H1 (cell line): ENCODE measurements at regions not wholly inside any gene's neighbourhood (a gene's known extent, or its start where the extent isn't known, plus 50 kb on each side); places are given as distances from the start of the nearest gene placed in this dataset.

Source experiments
- CTCF ChIA-PET: fragments of 300-600 bp; sonication (Branson Sonifier 250); formaldehyde crosslinking; loops from one replicate; lab custom pipeline; 2021; ENCODE audit not compliant: partially characterized antibody; lab: Charles Lee
- POLR2A ChIA-PET: fragments of 300-600 bp; sonication (Branson Sonifier 250); formaldehyde crosslinking; loops from one replicate; lab custom pipeline; 2021; ENCODE audit warnings: inconsistent platforms; ENCODE audit not compliant: partially characterized antibody; lab: Charles Lee
- DNase-seq, 2 experiments: peaks; one replicate each; pipeline versions ENCODE4 v3.0.0 to v3.0.0-alpha.2; 2010 to 2022; ENCODE audit warnings: low spot score in 2 of 2, low read depth in 1 of 2, mixed read lengths in 1 of 2
- FAIRE-seq: peaks from 2 replicates; lab custom pipeline; 2011; peaks lifted over from hg19 to GRCh38; lab: Jason Lieb, UNC
- H2AFZ ChIP-seq: 2 replicates; pipeline ENCODE4 v1.8.1; 2012; ENCODE audit warnings: low read length, inconsistent platforms
- H2AK5ac ChIP-seq: 2 replicates; pipeline ENCODE4 v1.6.1; 2013; ENCODE audit warnings: low read depth, low read length
- H2BK120ac ChIP-seq: replicated peaks from 2 replicates; pipeline ENCODE3; 2013; ENCODE audit warnings: low read depth, low read length, inconsistent platforms
- H2BK12ac ChIP-seq: 2 replicates; pipeline ENCODE4 v1.6.1; 2013; ENCODE audit warnings: low read depth, low read length
- H2BK15ac ChIP-seq: 2 replicates; pipeline ENCODE4 v1.6.1; 2013; ENCODE audit warnings: low read length
- H2BK20ac ChIP-seq: 2 replicates; pipeline ENCODE4 v1.6.1; 2013; ENCODE audit warnings: low read length
- H2BK5ac ChIP-seq: 2 replicates; pipeline ENCODE4 v1.6.1; 2013; ENCODE audit warnings: low read depth, low read length
- H3K14ac ChIP-seq: 2 replicates; pipeline ENCODE4 v1.6.1; 2013; ENCODE audit warnings: inconsistent platforms; ENCODE audit not compliant: insufficient read length
- H3K18ac ChIP-seq: 2 replicates; pipeline ENCODE4 v1.6.1; 2013; ENCODE audit warnings: low read length; ENCODE audit errors: extremely low read depth
- H3K23ac ChIP-seq: 2 replicates; pipeline ENCODE4 v1.6.1; 2013; ENCODE audit warnings: inconsistent platforms; ENCODE audit not compliant: insufficient read length
- H3K23me2 ChIP-seq: 2 replicates; pipeline ENCODE4 v1.6.1; 2013; ENCODE audit warnings: low read depth, low read length
- H3K27ac ChIP-seq: 2 replicates; pipeline ENCODE4 v1.6.1; 2011; ENCODE audit warnings: low read depth, low read length, inconsistent platforms
- H3K27me3 ChIP-seq, 4 experiments: replicated peaks in 1 of 4; 1 replicate in 1 of 4; 2 replicates in 3 of 4; pipeline versions ENCODE4 v1.6.1 to v1.8.1; 2011 to 2013; ENCODE audit warnings: low read length in 3 of 4, mild to moderate bottlenecking in 3 of 4, inconsistent platforms in 2 of 4, mixed read lengths in 2 of 4, moderate library complexity in 1 of 4; ENCODE audit not compliant: control insufficient read depth in 3 of 4, insufficient read depth in 3 of 4; ENCODE audit errors: extremely low read depth in 1 of 4
- H3K36me3 ChIP-seq, 4 experiments: 2 replicates each; pipeline versions ENCODE4 v1.6.1 to v1.8.1; 2011 to 2013; ENCODE audit warnings: mild to moderate bottlenecking in 4 of 4, low read length in 3 of 4, moderate library complexity in 2 of 4, control low read depth in 1 of 4, inconsistent platforms in 1 of 4; ENCODE audit not compliant: insufficient read depth in 4 of 4, control insufficient read depth in 2 of 4
- H3K4ac ChIP-seq: replicated peaks from 2 replicates; pipeline ENCODE3; 2013; ENCODE audit warnings: low read length, low read depth, mixed read lengths, inconsistent platforms; ENCODE audit not compliant: insufficient read length
- H3K4me1 ChIP-seq, 4 experiments: replicated peaks in 1 of 4; 1 replicate in 1 of 4; 2 replicates in 3 of 4; pipeline versions ENCODE4 v1.6.1 to v1.8.1; 2011 to 2013; ENCODE audit warnings: low read length in 3 of 4, inconsistent platforms in 2 of 4, mixed read lengths in 1 of 4; ENCODE audit not compliant: insufficient read depth in 4 of 4, control insufficient read depth in 3 of 4
- H3K4me2 ChIP-seq, 2 experiments: 2 replicates each; pipeline versions ENCODE4 v1.6.1 to v1.8.1; 2011 to 2013; ENCODE audit warnings: low read depth in 2 of 2, low read length in 2 of 2, control low read depth in 1 of 2, inconsistent platforms in 1 of 2, mild to moderate bottlenecking in 1 of 2; ENCODE audit not compliant: insufficient read depth in 1 of 2
- H3K4me3 ChIP-seq, 4 experiments: fragments of 200-600, 300-600 bp in 1 of 4; sonication (generic), shearing (Covaris generic), sonication (Bioruptor Twin) in 1 of 4; 2 replicates each; pipeline versions ENCODE4 v1.5.1 to v1.8.1; 2011 to 2016; ENCODE audit warnings: low read length in 4 of 4, low read depth in 3 of 4, control low read depth in 2 of 4, inconsistent platforms in 2 of 4, mild to moderate bottlenecking in 2 of 4, mixed read lengths in 1 of 4, moderate library complexity in 1 of 4; ENCODE audit not compliant: insufficient read depth in 2 of 4; ENCODE audit errors: extremely low read depth in 1 of 4
- H3K56ac ChIP-seq: replicated peaks from 2 replicates; pipeline ENCODE3; 2013; ENCODE audit warnings: low read depth, mild to moderate bottlenecking, mixed read lengths, low read length, inconsistent platforms; ENCODE audit not compliant: insufficient read length
- H3K79me1 ChIP-seq: 2 replicates; pipeline ENCODE4 v1.6.1; 2013; ENCODE audit warnings: low read depth, low read length, control low read depth
- H3K79me2 ChIP-seq, 2 experiments: 2 replicates each; pipeline versions ENCODE4 v1.6.1 to v1.8.1; 2012 to 2013; ENCODE audit warnings: low read length in 2 of 2, mild to moderate bottlenecking in 2 of 2, inconsistent platforms in 1 of 2; ENCODE audit not compliant: insufficient read depth in 2 of 2, control insufficient read depth in 1 of 2
- H3K9ac ChIP-seq, 4 experiments: replicated peaks in 1 of 4; 1 replicate in 1 of 4; 2 replicates in 3 of 4; pipeline versions ENCODE4 v1.6.1 to v1.8.1; 2011 to 2013; ENCODE audit warnings: low read depth in 3 of 4, low read length in 3 of 4, control low read depth in 2 of 4, mild to moderate bottlenecking in 2 of 4, moderate library complexity in 2 of 4, inconsistent platforms in 1 of 4; ENCODE audit errors: extremely low read depth in 1 of 4
- H3K9me3 ChIP-seq, 2 experiments: 2 replicates each; pipeline versions ENCODE4 v1.6.1 to v1.8.1; 2012 to 2013; ENCODE audit warnings: mild to moderate bottlenecking in 2 of 2, moderate library complexity in 2 of 2, control low read depth in 1 of 2, inconsistent platforms in 1 of 2, low read depth in 1 of 2, low read length in 1 of 2, mixed read lengths in 1 of 2; ENCODE audit not compliant: insufficient read depth in 2 of 2
- H4K20me1 ChIP-seq, 2 experiments: replicated peaks in 1 of 2; 2 replicates each; pipeline versions ENCODE3 to v1.8.1; 2011 to 2013; ENCODE audit warnings: inconsistent platforms in 2 of 2, low read length in 2 of 2, mild to moderate bottlenecking in 1 of 2; ENCODE audit not compliant: insufficient read depth in 2 of 2, control insufficient read depth in 1 of 2
- H4K5ac ChIP-seq: 2 replicates; pipeline ENCODE4 v1.6.1; 2013; ENCODE audit warnings: low read length, low read depth, mixed read lengths, inconsistent platforms; ENCODE audit not compliant: insufficient read length
- H4K8ac ChIP-seq: 2 replicates; pipeline ENCODE4 v1.8.0; 2013; ENCODE audit warnings: mild to moderate bottlenecking, moderate library complexity, low read length, inconsistent platforms; ENCODE audit not compliant: insufficient read depth; ENCODE audit errors: extremely low read depth
- H4K91ac ChIP-seq: replicated peaks from 2 replicates; pipeline ENCODE3; 2013; ENCODE audit warnings: low read length, mixed read lengths, inconsistent platforms; ENCODE audit not compliant: insufficient read length
- ATF3 ChIP-seq: IDR thresholded peaks from 2 replicates; pipeline ENCODE4 v1.6.1; 2011; ENCODE audit warnings: low read depth, mild to moderate bottlenecking, low read length; ENCODE audit not compliant: insufficient read depth
- EGR1 ChIP-seq: IDR thresholded peaks from 2 replicates; pipeline ENCODE4 v1.6.1; 2011; ENCODE audit warnings: low read depth, low read length, borderline replicate concordance
- GTF2F1 ChIP-seq: IDR thresholded peaks from 2 replicates; pipeline ENCODE4 v1.6.1; 2012; ENCODE audit warnings: low read depth, low read length, improper control_type of control experiment, borderline replicate concordance
- MAFK ChIP-seq: IDR thresholded peaks from 2 replicates; pipeline ENCODE4 v1.6.1; 2012; ENCODE audit warnings: low read depth, mild to moderate bottlenecking, improper control_type of control experiment, low read length
- RAD21 ChIP-seq, 2 experiments: IDR thresholded peaks in 1 of 2; conservative IDR thresholded peaks in 1 of 2; 2 replicates each; pipeline ENCODE4 v1.6.1; 2011; ENCODE audit warnings: low read depth in 2 of 2, low read length in 2 of 2, improper control_type of control experiment in 1 of 2, inconsistent platforms in 1 of 2, mild to moderate bottlenecking in 1 of 2, moderate library complexity in 1 of 2
- RNF2 ChIP-seq: fragments of 200-900, 300-1000 bp; sonication (generic); IDR thresholded peaks from 2 replicates; pipeline ENCODE4 v1.7.1; 2016; ENCODE audit warnings: borderline replicate concordance, low read depth, mild to moderate bottlenecking, antibody characterized with exemption, low read length; ENCODE audit not compliant: poor library complexity, severe bottlenecking; ENCODE audit errors: missing control alignments
- SAP30 ChIP-seq: fragments of 300-600 bp; sonication (generic); IDR thresholded peaks from 2 replicates; pipeline ENCODE4 v1.7.1; 2012; ENCODE audit warnings: low read length, moderate library complexity, mild to moderate bottlenecking, inconsistent platforms; ENCODE audit not compliant: insufficient read depth, insufficient replicate concordance
- SRF ChIP-seq: IDR thresholded peaks from 2 replicates; pipeline ENCODE4 v1.6.1; 2011; ENCODE audit warnings: mild to moderate bottlenecking, low read depth, low read length, moderate library complexity
- TEAD4 ChIP-seq: IDR thresholded peaks from 2 replicates; pipeline ENCODE4 v1.6.1; 2012; ENCODE audit warnings: low read depth, low read length, inconsistent platforms, mixed read lengths
- WGBS, 2 experiments: shearing (Covaris generic) in 1 of 2; methylation state at CpG; one replicate each; pipeline versions ENCODE4 v1.1.6 to v1.1.7; 2013 to 2015; ENCODE audit warnings: low lambda C conversion rate in 2 of 2, mixed read lengths in 2 of 2, inconsistent platforms in 1 of 2, low coverage in 1 of 2, missing lambda C conversion rate in 1 of 2; ENCODE audit not compliant: insufficient replicate concordance in 2 of 2, insufficient coverage in 1 of 2, insufficient read length in 1 of 2; ENCODE audit errors: extremely low coverage in 1 of 2, missing lambda C conversion rate in 1 of 2; 5-methylcytosine and 5-hydroxymethylcytosine counted together
- TF ChIP-seq, protein P1 (sequence below): IDR thresholded peaks from 2 replicates; pipeline ENCODE4 v1.6.1; 2012; ENCODE audit warnings: inconsistent platforms

- H3K18ac ChIP-seq, result no peak overlapping the region
- no peak overlapping the region for H2AFZ ChIP-seq
- H3K4me2 ChIP-seq, result no peak overlapping the region
- no peak for FAIRE-seq
- no peak overlapping the region for H2BK5ac ChIP-seq
- no peak overlapping the region for H4K5ac ChIP-seq
- no peaks in the 10 kb centered on the region for H3K9me3 ChIP-seq
- no peak overlapping the region for H3K9ac ChIP-seq
- 88% methylated on average over 2 of the region's 2 CpGs; no CpG with 5 or more reads in 1 of the 2 experiments for WGBS, 2 experiments
- no peak overlapping the region for H3K4me3 ChIP-seq
- H3K4me1 ChIP-seq, result no peaks in the 10 kb centered on the region
- H3K14ac ChIP-seq, result no peak overlapping the region
- no peak for TF ChIP-seq GTF2F1
- TF ChIP-seq, protein P1, sequence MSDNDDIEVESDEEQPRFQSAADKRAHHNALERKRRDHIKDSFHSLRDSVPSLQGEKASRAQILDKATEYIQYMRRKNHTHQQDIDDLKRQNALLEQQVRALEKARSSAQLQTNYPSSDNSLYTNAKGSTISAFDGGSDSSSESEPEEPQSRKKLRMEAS, result no peak
- TF ChIP-seq TEAD4, result no peak
- no peak for TF ChIP-seq SAP30
- no peak for TF ChIP-seq SRF
- TF ChIP-seq ATF3, result no peak
- no peak for TF ChIP-seq EGR1
- no peak for TF ChIP-seq RNF2
- TF ChIP-seq RAD21 (IDR thresholded peaks at IDR 0.05 in 1 of 2, conservative IDR thresholded peaks at IDR 0.05 in 1 of 2; ENCODE audit: low read depth in 2 of 2, low read length in 2 of 2), result no peak
- TF ChIP-seq MAFK, result no peak
- TF ChIP-seq, all 59 proteins: peak for 0
- Histone ChIP-seq H2BK15ac (no peak overlapping the region), H4K8ac (no peak overlapping the region), H2BK12ac (no peak overlapping the region), H3K56ac (no peak overlapping the region), H3K79me2 (no peaks in the 10 kb centered on the region), H4K91ac (no peak overlapping the region), H4K20me1 (no peaks in the 10 kb centered on the region), H3K4ac (no peak overlapping the region), H2BK120ac (no peak overlapping the region), H3K79me1 (no peaks in the 10 kb centered on the region), H3K36me3 (no peaks in the 10 kb centered on the region), H2BK20ac (no peak overlapping the region), H3K27me3 (no peaks in the 10 kb centered on the region), H3K27ac (no peak overlapping the region), H3K23ac (no peak overlapping the region), H3K23me2 (no peaks in the 10 kb centered on the region), H2AK5ac (no peak overlapping the region)
- ChIA-PET CTCF (interaction anchor here (1.1 to 1.2 kb wide), 3 partner anchors 17 to 255 kb away, joined by 3 to 4 read pairs (median 4); no protein-coding TSS in a partner anchor), POLR2A (interaction anchor here (0.7 kb wide), 1 partner anchor 9 kb away, joined by 3 read pairs; no protein-coding TSS in a partner anchor)
- no peak for DNase-seq
Measured at GRCh38 chr6:14520536-14520935, 403.0 kb downstream of the CD83 start.
